T-helper 17 cell (primary cell): ENCODE measurements at regions not wholly inside any gene's neighbourhood (a gene's known extent, or its start where the extent isn't known, plus 50 kb on each side); places are given as distances from the start of the nearest gene placed in this dataset.

Source experiments
- ATAC-seq: fragments of 150-1000 bp; cut with Tn5 transposase; 2 replicates; pipeline ENCODE4 v1.10.0; 2021; ENCODE audit warnings: mild to moderate bottlenecking, moderate library complexity
- DNase-seq, 3 donors: peaks; one replicate each; pipeline versions ENCODE4 v3.0.0 to v3.0.0-alpha.2; 2020 to 2021
- H3K9me3 ChIP-seq: one replicate; pipeline ENCODE4 v1.7.0; 2013; ENCODE audit warnings: low read length, mild to moderate bottlenecking; ENCODE audit not compliant: control insufficient read depth, poor library complexity, severe bottlenecking
- H3K27ac Mint-ChIP-seq: one replicate; pipeline ENCODE4 v1.8.0; 2022; ENCODE audit warnings: mild to moderate bottlenecking, moderate library complexity, mixed read lengths
- H3K27me3 Mint-ChIP-seq: one replicate; pipeline ENCODE4 v1.8.0; 2022; ENCODE audit warnings: mixed read lengths
- H3K36me3 Mint-ChIP-seq: one replicate; pipeline ENCODE4 v1.8.0; 2022; ENCODE audit warnings: low read depth, mixed read lengths
- H3K4me1 Mint-ChIP-seq: one replicate; pipeline ENCODE4 v1.8.0; 2022; ENCODE audit warnings: mild to moderate bottlenecking, mixed read lengths
- H3K4me3 Mint-ChIP-seq: one replicate; pipeline ENCODE4 v1.8.0; 2022; ENCODE audit warnings: mild to moderate bottlenecking, moderate library complexity, mixed read lengths

GRCh38 chr16:5472552-5472951 lies 375.0 kb upstream of the EEF2KMT start:
- Mint-ChIP-seq H3K27me3 (peaks cover 17% of the 10 kb centered on the region), H3K4me1 (no peaks in the 10 kb centered on the region), H3K27ac (no peak overlapping the region), H3K36me3 (no peaks in the 10 kb centered on the region), H3K4me3 (no peak overlapping the region)
- no peaks in the 10 kb centered on the region for H3K9me3 ChIP-seq
- ATAC-seq (no peak), DNase-seq (no peak)

- H3K4me1 Mint-ChIP-seq, result no peaks in the 10 kb centered on the region
- ATAC-seq (no peak), DNase-seq (no peak)
- H3K27ac Mint-ChIP-seq, result no peak overlapping the region
- H3K9me3 ChIP-seq, result no peaks in the 10 kb centered on the region
- H3K27me3 Mint-ChIP-seq, result peaks cover 29% of the 10 kb centered on the region
- H3K4me3 Mint-ChIP-seq, result no peak overlapping the region
- no peaks in the 10 kb centered on the region for H3K36me3 Mint-ChIP-seq
Observed at GRCh38 chr16:5468488-5468887, 370.9 kb upstream of the EEF2KMT start.

GRCh38 chr16:5467552-5467951 lies 370.0 kb upstream of the EEF2KMT start:
- no peak for ATAC-seq
- DNase-seq, result no peak
- H3K27ac Mint-ChIP-seq, result no peak overlapping the region
- H3K4me3 Mint-ChIP-seq, result no peak overlapping the region
- H3K9me3 ChIP-seq, result no peaks in the 10 kb centered on the region
- no peaks in the 10 kb centered on the region for H3K36me3 Mint-ChIP-seq
- peaks cover 21% of the 10 kb centered on the region for H3K27me3 Mint-ChIP-seq
- H3K4me1 Mint-ChIP-seq, result no peaks in the 10 kb centered on the region

- H3K36me3 Mint-ChIP-seq, result no peaks in the 10 kb centered on the region
- DNase-seq (no peak), ATAC-seq (no peak)
- H3K9me3 ChIP-seq, result no peaks in the 10 kb centered on the region
- peaks cover 14% of the 10 kb centered on the region for H3K27me3 Mint-ChIP-seq
- H3K4me1 Mint-ChIP-seq, result no peaks in the 10 kb centered on the region
- no peak overlapping the region for H3K27ac Mint-ChIP-seq
- H3K4me3 Mint-ChIP-seq, result no peak overlapping the region
Observed at GRCh38 chr16:5466551-5466950, 369.0 kb upstream of the EEF2KMT start.

- H3K36me3 Mint-ChIP-seq, result no peaks in the 10 kb centered on the region
- H3K4me3 Mint-ChIP-seq, result no peak overlapping the region
- ATAC-seq, result no peak
- peaks cover 14% of the 10 kb centered on the region for H3K27me3 Mint-ChIP-seq
- no peaks in the 10 kb centered on the region for H3K4me1 Mint-ChIP-seq
- no peak overlapping the region for H3K27ac Mint-ChIP-seq
- DNase-seq, result no peak
- no peaks in the 10 kb centered on the region for H3K9me3 ChIP-seq
Observed at GRCh38 chr16:5465714-5466113, 368.1 kb upstream of the EEF2KMT start.

- DNase-seq (no peak), ATAC-seq (no peak)
- no peaks in the 10 kb centered on the region for H3K9me3 ChIP-seq
- Mint-ChIP-seq H3K4me1 (no peaks in the 10 kb centered on the region), H3K4me3 (no peak overlapping the region), H3K36me3 (no peaks in the 10 kb centered on the region), H3K27ac (no peak overlapping the region), H3K27me3 (peaks cover 19% of the 10 kb centered on the region)
Observed at GRCh38 chr16:5463820-5464219, 366.2 kb upstream of the EEF2KMT start.

- no peak overlapping the region for H3K4me3 Mint-ChIP-seq
Observed at GRCh38 chr16:5461574-5461973, 364.0 kb upstream of the EEF2KMT start.

GRCh38 chr16:5461141-5461540 lies 363.5 kb upstream of the EEF2KMT start:
- H3K27ac Mint-ChIP-seq, result no peak overlapping the region
- DNase-seq (no peak), ATAC-seq (no peak)
- peaks cover 19% of the 10 kb centered on the region for H3K27me3 Mint-ChIP-seq
- no peaks in the 10 kb centered on the region for H3K4me1 Mint-ChIP-seq
- H3K4me3 Mint-ChIP-seq, result no peak overlapping the region
- no peaks in the 10 kb centered on the region for H3K36me3 Mint-ChIP-seq
- no peaks in the 10 kb centered on the region for H3K9me3 ChIP-seq

More at GRCh38 chr16:5461574-5461973, 364.0 kb upstream of the EEF2KMT start:
- H3K27me3 Mint-ChIP-seq, result peaks cover 19% of the 10 kb centered on the region
- H3K27ac Mint-ChIP-seq, result no peak overlapping the region
- H3K4me1 Mint-ChIP-seq, result no peaks in the 10 kb centered on the region
- no peaks in the 10 kb centered on the region for H3K9me3 ChIP-seq
- no peak for DNase-seq
- ATAC-seq, result no peak
- no peaks in the 10 kb centered on the region for H3K36me3 Mint-ChIP-seq

GRCh38 chr16:5460701-5461100 lies 363.1 kb upstream of the EEF2KMT start:
- no peaks in the 10 kb centered on the region for H3K4me1 Mint-ChIP-seq
- no peak overlapping the region for H3K4me3 Mint-ChIP-seq
- ATAC-seq, result no peak
- H3K36me3 Mint-ChIP-seq, result no peaks in the 10 kb centered on the region
- peaks cover 14% of the 10 kb centered on the region for H3K27me3 Mint-ChIP-seq
- no peaks in the 10 kb centered on the region for H3K9me3 ChIP-seq
- no peak for DNase-seq
- no peak overlapping the region for H3K27ac Mint-ChIP-seq

- Mint-ChIP-seq H3K36me3 (no peaks in the 10 kb centered on the region), H3K27me3 (peaks cover 12% of the 10 kb centered on the region), H3K4me3 (no peak overlapping the region), H3K27ac (no peak overlapping the region), H3K4me1 (no peaks in the 10 kb centered on the region)
- ATAC-seq, result no peak
- H3K9me3 ChIP-seq, result no peaks in the 10 kb centered on the region
- no peak for DNase-seq
Observed at GRCh38 chr16:5459863-5460262, 362.3 kb upstream of the EEF2KMT start.

- Mint-ChIP-seq H3K4me1 (no peaks in the 10 kb centered on the region), H3K27ac (no peak overlapping the region), H3K4me3 (no peak overlapping the region), H3K36me3 (no peaks in the 10 kb centered on the region), H3K27me3 (peaks cover 6% of the 10 kb centered on the region)
- no peak for ATAC-seq
- no peak for DNase-seq
- H3K9me3 ChIP-seq, result no peaks in the 10 kb centered on the region
Observed at GRCh38 chr16:5455110-5455509, 357.5 kb upstream of the EEF2KMT start.

GRCh38 chr16:5454349-5454748 lies 356.8 kb upstream of the EEF2KMT start:
- no peak overlapping the region for H3K4me3 Mint-ChIP-seq
- no peak overlapping the region for H3K27ac Mint-ChIP-seq
- DNase-seq, result no peak

GRCh38 chr16:5451641-5452040 lies 354.0 kb upstream of the EEF2KMT start:
- no peak for ATAC-seq
- Mint-ChIP-seq H3K4me1 (no peaks in the 10 kb centered on the region), H3K27me3 (no peaks in the 10 kb centered on the region), H3K27ac (no peak overlapping the region), H3K36me3 (no peaks in the 10 kb centered on the region), H3K4me3 (no peak overlapping the region)
- no peaks in the 10 kb centered on the region for H3K9me3 ChIP-seq
- DNase-seq, result no peak

More at GRCh38 chr16:5454349-5454748, 356.8 kb upstream of the EEF2KMT start:
- no peaks in the 10 kb centered on the region for H3K36me3 Mint-ChIP-seq
- ATAC-seq, result no peak
- no peaks in the 10 kb centered on the region for H3K9me3 ChIP-seq
- no peaks in the 10 kb centered on the region for H3K4me1 Mint-ChIP-seq
- peaks cover 6% of the 10 kb centered on the region for H3K27me3 Mint-ChIP-seq

GRCh38 chr16:5450409-5451104 lies 353.0 kb upstream of the EEF2KMT start:
- no peak for DNase-seq
- no peaks in the 10 kb centered on the region for H3K9me3 ChIP-seq
- ATAC-seq, result no peak
- H3K4me1 Mint-ChIP-seq, result no peaks in the 10 kb centered on the region
- H3K4me3 Mint-ChIP-seq, result no peak overlapping the region
- no peaks in the 10 kb centered on the region for H3K36me3 Mint-ChIP-seq
- H3K27ac Mint-ChIP-seq, result no peak overlapping the region
- H3K27me3 Mint-ChIP-seq, result no peaks in the 10 kb centered on the region
